Effector CD8-positive, alpha-beta T cell (primary cell): ENCODE measurements at regions not wholly inside any gene's neighbourhood (a gene's known extent, or its start where the extent isn't known, plus 50 kb on each side); places are given as distances from the start of the nearest gene placed in this dataset.
A peak's percentile ranks its signal among the peaks of the same experiment; 100 is the strongest.

Source experiments
- DNase-seq: peaks from one replicate; lab custom pipeline; 2025; lab: John Stamatoyannopoulos, UW

- no peak for DNase-seq
These were observed 179.6 kb downstream of the CSNK2A3 start for GRCh38 chr11:11173316-11174025.

- DNase-seq: no peak
These were observed 181.2 kb downstream of the CSNK2A3 start for GRCh38 chr11:11171854-11172253.

GRCh38 chr11:11171285-11171684 is 181.8 kb downstream of the CSNK2A3 start:
- DNase-seq: no peak

DNA sequence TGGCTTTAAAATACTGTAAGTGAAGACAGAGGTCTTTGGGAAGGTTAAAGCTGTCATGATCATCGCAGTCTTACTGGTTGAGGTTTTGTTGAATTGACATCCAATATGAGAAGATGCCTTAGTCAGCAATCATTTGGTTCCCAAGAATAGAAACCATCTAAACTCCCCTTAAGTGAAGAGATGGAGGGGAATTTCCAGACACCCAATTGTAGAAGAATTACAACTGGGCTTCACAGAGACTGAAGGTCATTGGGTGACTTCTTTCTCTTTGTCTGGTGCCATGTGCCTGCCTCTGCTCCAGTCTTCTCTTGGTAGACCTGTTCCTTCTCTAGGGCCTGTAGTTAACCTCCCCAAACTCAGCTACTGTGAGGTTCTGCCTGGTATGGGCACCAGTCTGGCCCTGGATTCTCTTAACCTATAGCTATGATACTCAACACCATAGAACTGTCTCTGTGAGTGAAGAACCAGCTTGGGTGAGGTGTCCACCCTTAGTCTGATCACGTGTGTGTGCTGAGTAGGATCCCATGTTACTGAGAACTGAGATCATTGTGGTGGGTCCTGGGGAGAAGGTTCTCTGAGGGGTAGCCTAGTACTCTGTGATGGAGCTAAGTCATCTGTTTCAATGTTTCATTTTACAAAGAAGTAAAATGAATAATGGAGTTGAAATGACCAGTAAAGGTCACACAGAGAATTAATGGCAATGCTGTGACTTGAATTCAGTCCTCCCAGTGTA is 182.5 kb downstream of the CSNK2A3 start:
- no peak for DNase-seq

GRCh38 chr11:11169715-11170351 is 183.2 kb downstream of the CSNK2A3 start:
- DNase-seq: no peak

DNA sequence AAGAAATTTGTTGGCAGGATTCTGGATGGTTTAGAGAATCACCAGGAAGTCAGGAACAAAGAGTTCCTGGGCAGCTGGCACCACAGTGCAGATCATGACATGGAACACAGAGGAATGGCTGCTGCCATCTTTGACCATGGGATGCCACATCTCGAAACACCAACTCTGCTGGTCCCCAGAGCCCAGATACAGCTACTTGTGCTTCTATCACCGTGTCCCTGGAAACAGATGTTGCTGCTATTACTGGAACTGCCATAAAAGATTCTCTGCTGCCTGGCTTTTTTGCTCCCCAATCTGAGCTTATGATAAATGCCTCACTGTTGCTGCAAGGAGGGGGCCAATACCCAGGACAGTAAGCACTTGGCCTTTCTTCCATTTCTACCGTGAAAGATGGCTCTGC is 185.2 kb downstream of the CSNK2A3 start:
- DNase-seq: no peak

DNA sequence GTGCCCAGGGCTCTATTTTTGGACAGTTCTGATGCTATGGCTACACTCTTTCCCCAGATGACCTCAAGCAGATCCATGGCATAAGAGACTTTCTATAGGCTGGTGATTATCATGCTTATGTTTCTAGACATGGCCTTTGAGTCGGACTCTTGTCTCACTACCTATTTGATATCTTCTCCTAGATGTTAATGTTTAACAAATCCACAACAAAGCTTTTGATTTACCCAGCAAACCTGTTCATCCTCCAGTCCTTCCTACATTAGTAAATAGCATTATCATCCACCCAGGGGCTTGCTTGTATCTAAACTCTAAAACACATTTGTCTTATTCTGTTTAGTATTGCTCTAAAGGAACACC is 188.7 kb downstream of the CSNK2A3 start:
- no peak for DNase-seq

DNA sequence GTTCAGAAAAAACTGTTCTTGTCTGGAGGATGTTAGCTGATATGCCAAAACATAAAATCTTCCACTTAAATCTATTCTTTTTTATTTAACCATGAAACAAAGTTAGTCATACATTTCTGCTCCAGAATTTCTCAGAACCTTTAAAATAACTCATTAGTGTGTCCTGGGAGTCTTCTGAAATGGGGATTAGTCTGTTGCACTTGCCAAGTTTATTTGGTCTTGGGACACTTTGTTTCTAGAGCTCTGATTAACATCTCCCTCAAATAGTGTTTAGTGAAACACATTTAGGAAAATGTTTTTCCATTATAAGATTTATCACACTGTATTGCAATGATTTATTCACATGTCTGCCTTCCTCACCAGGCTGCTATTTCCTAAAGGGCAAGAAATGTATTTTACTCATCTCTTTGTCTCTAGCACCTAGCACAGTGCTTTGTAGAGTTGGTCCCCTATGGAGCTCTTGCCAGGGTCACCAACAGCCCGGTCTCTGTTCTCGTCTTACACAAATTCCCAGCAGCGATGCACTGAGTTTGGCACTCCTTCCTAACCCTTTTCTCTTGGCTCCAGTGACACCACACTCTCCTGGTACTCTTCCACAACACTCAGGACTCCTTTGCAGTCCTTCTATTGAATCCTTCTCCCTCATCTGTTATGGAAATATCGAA is 189.2 kb downstream of the CSNK2A3 start:
- DNase-seq: no peak

DNA sequence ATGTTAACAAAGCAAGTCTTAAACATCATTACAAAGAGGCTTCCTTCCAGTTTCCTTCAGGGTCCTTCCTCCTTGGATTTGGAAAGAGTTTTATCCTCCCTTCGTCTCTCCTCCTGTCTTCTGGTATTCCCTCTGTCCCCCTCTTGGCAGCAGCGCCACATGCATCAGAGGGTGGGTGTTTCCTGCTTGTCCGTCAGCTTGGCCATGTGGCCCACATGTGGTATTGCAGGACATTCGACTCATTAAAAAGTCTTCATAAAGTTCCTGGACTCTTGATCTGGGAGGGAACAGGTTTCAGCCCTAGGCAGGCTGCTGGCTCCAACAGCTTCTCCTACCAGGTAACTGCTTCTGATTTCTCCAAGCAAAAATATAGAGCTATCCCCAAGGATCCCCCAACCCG is 189.8 kb downstream of the CSNK2A3 start:
- no peak for DNase-seq

- peak; percentile 51 for DNase-seq
These were observed 195.9 kb downstream of the CSNK2A3 start for GRCh38 chr11:11157185-11157584.

- DNase-seq: peak; percentile 18
These were observed 196.9 kb downstream of the CSNK2A3 start for GRCh38 chr11:11155962-11156815.

GRCh38 chr11:11152877-11153276 is 200.2 kb downstream of the CSNK2A3 start:
- no peak for DNase-seq

DNA sequence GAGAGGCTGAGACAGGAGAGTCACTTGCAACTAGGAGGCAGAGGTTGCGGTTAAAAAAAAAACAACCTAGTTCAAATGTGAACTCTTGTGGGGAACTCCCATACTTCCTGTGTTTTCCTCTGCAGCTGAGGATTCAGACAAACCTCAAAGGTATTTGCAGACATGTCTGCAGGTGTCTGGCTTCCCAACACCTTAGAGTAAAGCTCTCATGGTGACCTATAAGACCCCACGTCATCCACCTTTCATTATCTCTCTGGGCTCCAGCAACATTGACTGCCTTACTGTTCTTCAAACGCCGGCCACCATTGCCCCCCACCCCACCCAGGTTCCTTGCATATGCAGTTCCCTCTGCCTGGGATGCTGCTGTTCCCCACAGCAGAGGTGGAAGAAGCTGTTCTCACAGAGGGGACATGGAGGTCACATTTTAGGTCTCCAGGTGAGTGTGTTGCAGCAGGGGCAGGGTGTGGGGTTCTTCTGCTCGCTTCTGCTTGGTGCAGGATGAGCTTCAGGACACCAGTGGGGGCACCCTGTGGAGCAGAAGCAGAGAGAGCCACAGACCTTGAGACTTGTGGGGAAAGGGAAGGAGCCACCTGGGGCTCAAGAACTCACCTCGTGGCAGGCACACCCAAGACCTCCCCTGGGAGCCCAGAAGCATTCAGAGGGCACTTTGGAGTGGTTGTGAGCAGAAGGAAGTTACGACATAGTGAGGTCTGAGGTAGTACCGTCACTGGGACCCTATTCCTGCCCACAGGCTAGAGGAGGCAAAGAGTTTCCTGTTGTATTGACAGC is 203.2 kb downstream of the CSNK2A3 start:
- DNase-seq: peak; percentile 16

DNA sequence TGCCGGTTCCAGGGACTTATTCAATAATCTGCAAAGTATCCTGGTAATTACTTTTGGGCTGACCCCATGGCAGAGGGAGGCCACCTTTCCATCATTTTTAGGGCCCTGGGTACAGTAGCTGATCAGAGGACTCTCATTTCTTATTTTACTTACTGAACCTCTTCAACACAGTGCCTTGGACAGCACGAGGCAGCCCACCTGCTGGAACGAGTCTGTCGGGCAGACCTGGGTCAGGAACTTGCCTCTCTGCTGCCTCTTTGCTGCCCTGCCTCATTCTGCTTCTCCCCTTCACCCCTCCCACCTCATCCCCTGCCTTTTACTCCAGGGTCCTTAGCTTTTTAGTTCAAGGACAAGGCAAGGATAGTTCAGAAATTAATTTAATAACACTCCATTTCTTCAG is 204.5 kb downstream of the CSNK2A3 start:
- no peak for DNase-seq

GRCh38 chr11:11148104-11148509 is 204.9 kb downstream of the CSNK2A3 start:
- DNase-seq: no peak

DNA sequence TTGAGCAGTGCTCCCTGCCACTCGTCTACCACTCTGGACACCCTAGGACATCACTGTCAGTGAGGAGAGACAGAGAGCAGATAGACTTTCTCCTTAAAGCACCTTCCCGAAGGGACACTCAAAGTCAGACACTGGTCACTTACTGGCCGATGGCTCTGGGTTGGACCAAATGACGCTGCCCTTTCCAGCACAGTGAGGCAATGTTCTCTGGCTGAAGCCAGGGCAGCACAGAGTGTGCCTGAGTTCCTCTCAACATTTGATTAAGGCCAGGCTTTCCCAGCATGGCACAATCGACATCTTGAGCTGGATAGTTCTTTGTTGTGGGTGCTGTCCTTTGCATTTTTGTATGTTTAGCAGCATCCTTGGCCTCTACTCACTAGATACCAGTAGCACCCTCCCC is 206.2 kb downstream of the CSNK2A3 start:
- no peak for DNase-seq

DNA sequence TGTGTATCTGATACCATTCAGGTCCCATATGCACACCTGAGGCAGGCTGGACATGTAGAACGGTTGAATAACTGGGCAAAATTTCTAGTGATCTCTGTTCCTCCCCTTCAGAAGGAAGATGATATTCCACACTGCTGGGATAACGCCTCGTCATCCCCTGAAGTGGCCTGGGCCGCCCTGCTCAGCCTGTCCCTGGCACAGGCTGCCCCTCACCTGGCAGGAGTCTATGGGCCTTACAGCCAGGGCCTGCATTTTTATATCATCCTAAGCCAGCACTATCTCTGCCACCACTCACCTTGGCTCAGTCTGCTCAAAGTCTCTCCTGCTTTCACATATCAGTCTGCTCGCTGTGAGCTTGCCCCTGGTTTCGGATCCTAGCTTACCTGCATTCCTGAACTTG is 209.2 kb downstream of the CSNK2A3 start:
- no peak for DNase-seq

GRCh38 chr11:11142430-11142829 is 210.6 kb downstream of the CSNK2A3 start:
- DNase-seq: no peak

DNA sequence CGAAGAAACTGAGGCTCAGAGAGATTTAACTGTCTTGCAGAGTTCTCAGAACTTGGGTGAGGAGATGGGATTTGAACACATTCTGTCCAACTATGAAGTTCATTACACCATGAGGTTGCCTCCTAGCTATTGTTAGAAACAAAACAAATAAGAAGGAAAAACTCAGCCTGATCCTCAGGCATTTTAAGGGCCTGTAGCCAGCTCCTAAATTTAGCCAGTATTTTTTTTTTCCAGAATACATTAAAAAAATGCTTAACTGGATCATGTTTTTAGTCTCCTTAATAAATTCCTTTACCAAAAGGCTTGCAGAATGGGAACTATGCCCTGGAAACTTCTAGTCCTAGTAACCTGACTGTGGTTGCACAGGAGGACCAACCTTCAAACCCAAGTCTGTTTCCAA is 212.0 kb downstream of the CSNK2A3 start:
- DNase-seq: no peak

DNA sequence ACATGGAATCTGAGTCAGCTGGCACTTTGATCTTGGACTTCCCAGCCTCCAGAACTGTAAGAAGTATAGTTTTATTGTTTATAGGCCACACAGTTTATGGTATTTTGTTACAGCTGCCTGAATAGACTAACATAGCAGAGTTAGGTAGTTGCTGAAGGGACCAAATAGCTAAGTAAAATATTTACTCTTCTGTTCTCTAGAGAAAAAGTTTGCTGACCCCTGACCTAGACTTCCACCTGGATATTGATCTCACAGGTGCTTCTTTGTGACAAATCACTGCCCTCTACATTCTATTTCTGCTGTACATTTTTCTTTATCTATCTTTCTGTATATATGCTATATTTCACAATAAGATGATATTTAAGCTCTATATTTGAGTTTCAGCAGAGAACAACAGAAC is 212.5 kb downstream of the CSNK2A3 start:
- DNase-seq: no peak

DNA sequence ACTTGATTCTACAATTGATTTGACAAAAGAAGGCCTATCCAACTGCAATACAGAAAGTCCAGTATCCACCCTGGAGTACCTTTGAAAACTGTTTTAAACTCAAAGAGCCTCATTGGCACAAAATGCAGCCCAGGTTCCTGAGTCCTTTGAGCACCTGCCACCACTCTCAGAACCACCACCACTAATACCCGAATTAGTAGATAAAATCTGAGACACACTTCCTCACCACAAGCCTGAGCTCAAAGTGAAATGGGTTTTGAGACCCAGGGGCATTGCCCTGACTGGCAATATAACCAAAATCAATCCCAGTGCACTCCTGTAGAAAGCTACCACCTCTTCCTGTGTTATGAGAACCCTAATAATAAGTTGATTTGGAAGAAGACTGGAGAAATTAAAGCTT is 215.7 kb downstream of the CSNK2A3 start:
- DNase-seq: no peak
